ENCODE measurements at regions not wholly inside any gene's neighbourhood (a gene's known extent, or its start where the extent isn't known, plus 50 kb on each side); places are given as distances from the start of the nearest gene placed in this dataset.

DNA sequence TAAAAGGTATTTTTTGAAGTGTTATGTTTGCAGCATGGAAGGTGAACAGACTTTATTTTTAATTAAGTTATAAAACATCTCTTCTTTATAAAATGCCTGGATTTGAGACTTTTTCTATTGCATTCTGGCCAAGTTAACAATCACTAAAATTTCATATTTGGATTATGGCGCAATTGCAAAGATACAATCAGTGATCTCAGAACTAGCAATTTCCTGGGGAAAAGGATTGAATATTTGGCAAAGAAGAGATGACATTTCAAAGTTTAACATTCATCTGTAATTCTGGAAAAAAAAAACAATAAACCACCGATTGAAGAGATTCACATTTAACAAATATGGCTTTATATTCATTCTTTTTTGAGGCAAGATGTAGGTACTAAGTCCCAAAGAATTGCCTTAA lies 378.0 kb downstream of the LRRC70 start:
- Mint-ChIP-seq H3K9me3 (ENCODE audit: unreplicated experiment) (no peaks in the 10 kb centered on the region), H3K27me3 (ENCODE audit: insufficient read depth, unreplicated experiment) (no peaks in the 10 kb centered on the region), H3K4me3 (ENCODE audit: unreplicated experiment) (no peak overlapping the region), H3K27ac (ENCODE audit: low read depth, unreplicated experiment) (no peak overlapping the region), H3K36me3 (ENCODE audit: insufficient read depth, unreplicated experiment) (no peaks in the 10 kb centered on the region), H3K4me1 (ENCODE audit: insufficient read depth, unreplicated experiment) (no peaks in the 10 kb centered on the region)
- ChIA-PET POLR2A (no interaction called here), CTCF (no interaction called here)
- BruUV-seq (replicated peaks): no TSS peak
- intact Hi-C loops (cut with micrococcal nuclease): no loop called here
- TF ChIP-seq, protein P1, sequence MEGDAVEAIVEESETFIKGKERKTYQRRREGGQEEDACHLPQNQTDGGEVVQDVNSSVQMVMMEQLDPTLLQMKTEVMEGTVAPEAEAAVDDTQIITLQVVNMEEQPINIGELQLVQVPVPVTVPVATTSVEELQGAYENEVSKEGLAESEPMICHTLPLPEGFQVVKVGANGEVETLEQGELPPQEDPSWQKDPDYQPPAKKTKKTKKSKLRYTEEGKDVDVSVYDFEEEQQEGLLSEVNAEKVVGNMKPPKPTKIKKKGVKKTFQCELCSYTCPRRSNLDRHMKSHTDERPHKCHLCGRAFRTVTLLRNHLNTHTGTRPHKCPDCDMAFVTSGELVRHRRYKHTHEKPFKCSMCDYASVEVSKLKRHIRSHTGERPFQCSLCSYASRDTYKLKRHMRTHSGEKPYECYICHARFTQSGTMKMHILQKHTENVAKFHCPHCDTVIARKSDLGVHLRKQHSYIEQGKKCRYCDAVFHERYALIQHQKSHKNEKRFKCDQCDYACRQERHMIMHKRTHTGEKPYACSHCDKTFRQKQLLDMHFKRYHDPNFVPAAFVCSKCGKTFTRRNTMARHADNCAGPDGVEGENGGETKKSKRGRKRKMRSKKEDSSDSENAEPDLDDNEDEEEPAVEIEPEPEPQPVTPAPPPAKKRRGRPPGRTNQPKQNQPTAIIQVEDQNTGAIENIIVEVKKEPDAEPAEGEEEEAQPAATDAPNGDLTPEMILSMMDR (IDR thresholded peaks at IDR 0.05; ENCODE audit: unreplicated experiment): no peak
- no peak for DNase-seq (ENCODE audit: unreplicated experiment)

DNA sequence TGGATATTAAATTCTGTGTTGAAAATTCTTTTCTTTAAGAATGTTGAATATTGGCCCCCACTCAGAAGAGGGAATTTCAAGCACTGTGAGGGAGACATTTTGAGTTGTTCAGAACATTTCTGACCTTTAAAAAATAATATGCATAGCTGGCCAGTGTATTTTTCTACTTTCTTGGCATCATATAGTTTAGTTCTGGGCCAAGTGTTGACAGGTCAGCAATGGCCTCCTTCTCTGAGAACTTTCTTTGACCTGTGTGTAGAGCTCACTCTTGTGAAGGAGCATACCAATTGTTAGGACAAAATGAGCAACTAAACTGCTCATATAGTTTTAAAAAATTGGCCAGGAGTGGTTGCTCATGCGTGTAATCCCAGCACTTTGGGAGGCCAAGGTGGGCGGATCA lies 376.0 kb downstream of the LRRC70 start:
- POLR2A ChIA-PET: no interaction called here
- intact Hi-C loops (cut with micrococcal nuclease): no loop called here
- TF ChIP-seq, protein P1 (IDR thresholded peaks at IDR 0.05; ENCODE audit: unreplicated experiment): no peak
- Mint-ChIP-seq H3K36me3 (ENCODE audit: insufficient read depth, unreplicated experiment) (no peaks in the 10 kb centered on the region), H3K4me1 (ENCODE audit: insufficient read depth, unreplicated experiment) (no peaks in the 10 kb centered on the region), H3K27ac (ENCODE audit: low read depth, unreplicated experiment) (no peak overlapping the region), H3K4me3 (ENCODE audit: unreplicated experiment) (no peak overlapping the region), H3K9me3 (ENCODE audit: unreplicated experiment) (no peaks in the 10 kb centered on the region), H3K27me3 (ENCODE audit: insufficient read depth, unreplicated experiment) (no peaks in the 10 kb centered on the region)
- CTCF ChIA-PET: interaction anchor here (0.6 kb wide), 1 partner anchor 510 kb away, joined by 3 read pairs; no protein-coding TSS in a partner anchor
- DNase-seq (ENCODE audit: unreplicated experiment): no peak
- no TSS peak for BruUV-seq (replicated peaks)

DNA sequence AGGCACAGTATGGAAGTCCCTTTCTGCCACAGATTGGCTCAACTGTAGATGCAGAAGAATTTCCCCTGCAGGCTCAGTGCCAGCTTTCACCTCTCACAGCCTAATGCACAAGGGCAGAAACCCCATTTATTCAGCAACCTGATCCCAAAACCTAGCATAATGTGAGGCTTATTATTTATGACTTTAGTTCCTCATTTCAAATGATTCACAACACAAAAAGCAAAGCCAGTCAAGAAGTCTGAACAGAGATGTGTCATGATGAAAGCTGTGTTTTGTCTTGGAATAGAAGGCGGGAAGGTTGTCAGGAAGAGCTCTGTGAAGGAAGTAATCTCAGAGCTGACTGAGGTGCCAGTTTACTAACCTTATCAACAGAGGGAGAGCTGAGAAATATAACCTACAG lies 369.7 kb downstream of the LRRC70 start:
- POLR2A ChIA-PET: no interaction called here
- intact Hi-C loops (cut with micrococcal nuclease): no loop called here

DNA sequence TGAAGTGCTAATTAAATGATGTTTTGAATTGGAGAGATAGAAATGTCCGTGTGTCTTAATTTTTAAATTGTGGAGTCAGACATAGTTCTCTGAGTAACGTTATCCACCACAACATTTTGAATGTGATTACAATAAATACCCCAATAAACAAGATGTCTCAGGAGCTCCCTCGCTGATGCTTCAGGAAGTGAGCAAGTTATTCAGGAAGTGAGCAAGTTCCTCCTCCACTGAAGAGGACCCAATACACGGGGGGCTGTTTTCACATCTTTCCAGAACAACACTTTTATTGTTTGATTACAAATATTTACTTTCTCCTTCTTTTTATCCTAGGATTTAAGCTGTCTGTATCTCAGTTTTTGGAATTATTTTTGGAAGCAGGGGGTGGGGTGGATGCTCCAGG lies 363.8 kb downstream of the LRRC70 start:
- CTCF ChIA-PET: interaction anchor here (0.5 kb wide), 1 partner anchor 388 kb away, joined by 3 read pairs; no protein-coding TSS in a partner anchor
- no peak for DNase-seq (ENCODE audit: unreplicated experiment)
- intact Hi-C loops (cut with micrococcal nuclease): no loop called here
- POLR2A ChIA-PET: no interaction called here
- Mint-ChIP-seq H3K36me3 (ENCODE audit: insufficient read depth, unreplicated experiment) (no peaks in the 10 kb centered on the region), H3K9me3 (ENCODE audit: unreplicated experiment) (no peaks in the 10 kb centered on the region), H3K27ac (ENCODE audit: low read depth, unreplicated experiment) (no peak overlapping the region), H3K27me3 (ENCODE audit: insufficient read depth, unreplicated experiment) (no peaks in the 10 kb centered on the region), H3K4me3 (ENCODE audit: unreplicated experiment) (no peak overlapping the region), H3K4me1 (ENCODE audit: insufficient read depth, unreplicated experiment) (no peaks in the 10 kb centered on the region)
- no TSS peak for BruUV-seq (replicated peaks)
- TF ChIP-seq, protein P1 (IDR thresholded peaks at IDR 0.05; ENCODE audit: unreplicated experiment): no peak

More for the DNA sequence above, 369.7 kb downstream of the LRRC70 start:
- H3K4me1 Mint-ChIP-seq (ENCODE audit: insufficient read depth, unreplicated experiment): no peaks in the 10 kb centered on the region
- BruUV-seq (replicated peaks): no TSS peak
- DNase-seq (ENCODE audit: unreplicated experiment): no peak
- TF ChIP-seq, protein P1 (IDR thresholded peaks at IDR 0.05; ENCODE audit: unreplicated experiment): no peak
- H3K36me3 Mint-ChIP-seq (ENCODE audit: insufficient read depth, unreplicated experiment): no peaks in the 10 kb centered on the region
- H3K27me3 Mint-ChIP-seq (ENCODE audit: insufficient read depth, unreplicated experiment): no peaks in the 10 kb centered on the region
- no peak overlapping the region for H3K27ac Mint-ChIP-seq (ENCODE audit: low read depth, unreplicated experiment)
- CTCF ChIA-PET: no interaction called here
- no peaks in the 10 kb centered on the region for H3K9me3 Mint-ChIP-seq (ENCODE audit: unreplicated experiment)
- H3K4me3 Mint-ChIP-seq (ENCODE audit: unreplicated experiment): no peak overlapping the region

Measured in MCF 10A (cell line).